HG03575 (cell line): ENCODE measurements at regions not wholly inside any gene's neighbourhood (a gene's known extent, or its start where the extent isn't known, plus 50 kb on each side); places are given as distances from the start of the nearest gene placed in this dataset.
"Not testable (repeated sequence)": the region's sequence is repeated elsewhere in the genome, so short reads cannot be mapped to it uniquely, and the experiment has no call there.

Source experiments
- ATAC-seq: cut with Tn5 transposase; IDR thresholded peaks from one replicate; pipeline ENCODE4 v1.9.1; 2021; ENCODE audit not compliant: unreplicated experiment, insufficient number of reproducible peaks, low FRiP score; ENCODE audit errors: extremely low read depth

GRCh38 chr1:119191325-119191724 is 50.9 kb upstream of the WARS2 start:
- no peak for ATAC-seq

- ATAC-seq = no peak
Observed at GRCh38 chr1:119204197-119204960, 63.9 kb upstream of the WARS2 start.

- ATAC-seq = no peak
Observed at GRCh38 chr1:119204961-119205357, 64.5 kb upstream of the WARS2 start.

GRCh38 chr1:119209061-119209460 is 68.6 kb upstream of the WARS2 start:
- no peak for ATAC-seq

GRCh38 chr1:119209596-119210295 is 69.3 kb upstream of the WARS2 start:
- ATAC-seq = no peak

GRCh38 chr1:119210296-119210649 is 69.8 kb upstream of the WARS2 start:
- no peak for ATAC-seq

- not testable (repeated sequence) for ATAC-seq
Observed at GRCh38 chr1:119213213-119213612, 72.8 kb upstream of the WARS2 start.

GRCh38 chr1:119214961-119215360 is 74.5 kb upstream of the WARS2 start:
- not testable (repeated sequence) for ATAC-seq

GRCh38 chr1:119217309-119217828 is 76.9 kb upstream of the WARS2 start:
- no peak for ATAC-seq

GRCh38 chr1:119219711-119220110 is 79.3 kb upstream of the WARS2 start:
- ATAC-seq = no peak

GRCh38 chr1:119220991-119221390 is 80.5 kb upstream of the WARS2 start:
- no peak for ATAC-seq

- no peak for ATAC-seq
Observed at GRCh38 chr1:119222271-119222670, 81.8 kb upstream of the WARS2 start.

GRCh38 chr1:119225265-119225664 is 84.8 kb upstream of the WARS2 start:
- no peak for ATAC-seq

- no peak for ATAC-seq
Observed at GRCh38 chr1:119225831-119226230, 85.4 kb upstream of the WARS2 start.

- no peak for ATAC-seq
Observed at GRCh38 chr1:119226321-119226720, 85.9 kb upstream of the WARS2 start.

GRCh38 chr1:119226913-119227312 is 86.5 kb upstream of the WARS2 start:
- no peak for ATAC-seq

- no peak for ATAC-seq
Observed at GRCh38 chr1:119227456-119227855, 87.0 kb upstream of the WARS2 start.

- no peak for ATAC-seq
Observed at GRCh38 chr1:119228335-119229080, 88.1 kb upstream of the WARS2 start.

GRCh38 chr1:119235120-119235519 is 94.7 kb upstream of the WARS2 start:
- no peak for ATAC-seq

- ATAC-seq = no peak
Observed at GRCh38 chr1:119245881-119246280, 105.4 kb upstream of the WARS2 start.
